OCI-LY1 (cell line): ENCODE measurements at regions not wholly inside any gene's neighbourhood (a gene's known extent, or its start where the extent isn't known, plus 50 kb on each side); places are given as distances from the start of the nearest gene placed in this dataset.

Source experiments
- EZH2 ChIP-seq: fragments of 200-600 bp; sonication (generic), shearing (Covaris generic); IDR thresholded peaks from 2 replicates; pipeline ENCODE4 v1.8.0; 2017; ENCODE audit warnings: borderline replicate concordance, mixed run types, mild to moderate bottlenecking, antibody characterized with exemption, low read length, moderate library complexity, mixed read lengths
- TF ChIP-seq, protein P1 (sequence below): fragments of 200-600 bp; sonication (generic), shearing (Covaris generic); IDR thresholded peaks from 2 replicates; pipeline ENCODE4 v1.5.1; 2017; ENCODE audit warnings: mild to moderate bottlenecking, antibody characterized with exemption, low read length, moderate library complexity, mixed read lengths

DNA sequence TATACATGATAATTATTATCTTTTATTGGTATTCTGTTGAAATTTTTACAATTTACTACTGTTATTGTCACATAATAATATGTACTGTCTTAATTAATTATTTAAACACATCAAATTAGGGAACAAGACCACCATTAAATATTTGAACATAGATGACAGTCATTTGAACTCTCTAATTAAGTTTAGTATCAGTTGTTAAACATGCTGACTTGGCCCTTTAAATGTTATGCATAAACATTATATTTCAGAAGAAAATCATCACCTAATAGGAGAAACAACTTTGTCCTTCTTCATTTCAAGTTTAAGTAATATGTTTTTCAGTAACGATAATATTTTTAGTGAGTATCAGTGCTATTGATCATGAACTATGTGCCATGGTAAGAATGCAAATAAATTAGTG is 623.5 kb upstream of the GNPDA2 start:
- TF ChIP-seq, protein P1, sequence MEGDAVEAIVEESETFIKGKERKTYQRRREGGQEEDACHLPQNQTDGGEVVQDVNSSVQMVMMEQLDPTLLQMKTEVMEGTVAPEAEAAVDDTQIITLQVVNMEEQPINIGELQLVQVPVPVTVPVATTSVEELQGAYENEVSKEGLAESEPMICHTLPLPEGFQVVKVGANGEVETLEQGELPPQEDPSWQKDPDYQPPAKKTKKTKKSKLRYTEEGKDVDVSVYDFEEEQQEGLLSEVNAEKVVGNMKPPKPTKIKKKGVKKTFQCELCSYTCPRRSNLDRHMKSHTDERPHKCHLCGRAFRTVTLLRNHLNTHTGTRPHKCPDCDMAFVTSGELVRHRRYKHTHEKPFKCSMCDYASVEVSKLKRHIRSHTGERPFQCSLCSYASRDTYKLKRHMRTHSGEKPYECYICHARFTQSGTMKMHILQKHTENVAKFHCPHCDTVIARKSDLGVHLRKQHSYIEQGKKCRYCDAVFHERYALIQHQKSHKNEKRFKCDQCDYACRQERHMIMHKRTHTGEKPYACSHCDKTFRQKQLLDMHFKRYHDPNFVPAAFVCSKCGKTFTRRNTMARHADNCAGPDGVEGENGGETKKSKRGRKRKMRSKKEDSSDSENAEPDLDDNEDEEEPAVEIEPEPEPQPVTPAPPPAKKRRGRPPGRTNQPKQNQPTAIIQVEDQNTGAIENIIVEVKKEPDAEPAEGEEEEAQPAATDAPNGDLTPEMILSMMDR: no peak
- TF ChIP-seq EZH2: no peak
